Vagina (tissue), 2 donors: ENCODE measurements at regions not wholly inside any gene's neighbourhood (a gene's known extent, or its start where the extent isn't known, plus 50 kb on each side); places are given as distances from the start of the nearest gene placed in this dataset.
"Not testable (repeated sequence)": the region's sequence is repeated elsewhere in the genome, so short reads cannot be mapped to it uniquely, and the experiment has no call there.

Source experiments
- DNase-seq, 2 donors: peaks; one replicate each; pipeline ENCODE4 v3.0.0-alpha.2; 2017; ENCODE audit errors: extremely low spot score in 2 of 2
- H3K27ac ChIP-seq: fragments of 200-600 bp; sonication (generic); one replicate; pipeline ENCODE4 v1.5.1; 2019
- H3K27me3 ChIP-seq: fragments of 200-600 bp; sonication (generic); one replicate; pipeline ENCODE4 v1.5.1; 2019
- H3K36me3 ChIP-seq, 2 donors: fragments of 200-600 bp; sonication (generic); one replicate each; pipeline ENCODE4 v1.5.1; 2017 to 2019
- H3K4me1 ChIP-seq: fragments of 200-600 bp; sonication (generic); one replicate; pipeline ENCODE4 v1.5.1; 2019
- H3K4me3 ChIP-seq, 2 donors: fragments of 200-600 bp; sonication (generic); 1 replicate in 1 of 2; 2 replicates in 1 of 2; pipeline ENCODE4 v1.5.1; 2016 to 2019
- H3K9me3 ChIP-seq: fragments of 200-600 bp; sonication (generic); one replicate; pipeline ENCODE4 v1.5.1; 2019
- CTCF ChIP-seq, 3 experiments: fragments of 450-650 bp in 2 of 3; fragments of 200-600 bp in 1 of 3; sonication (generic) in 1 of 3; IDR thresholded peaks; one replicate each; pipeline ENCODE4 v1.5.1; 2017 to 2019; ENCODE audit warnings: antibody characterized with exemption in 3 of 3, mild to moderate bottlenecking in 2 of 3, moderate library complexity in 2 of 3
- POLR2A ChIP-seq, 2 donors: fragments of 450-650 bp; IDR thresholded peaks; one replicate each; pipeline ENCODE4 v1.6.1; 2017; ENCODE audit warnings: antibody characterized with exemption in 2 of 2, mild to moderate bottlenecking in 2 of 2, moderate library complexity in 2 of 2
- POLR2AphosphoS5 ChIP-seq, 2 donors: sonication (generic); formaldehyde crosslinking; IDR thresholded peaks; one replicate each; pipeline ENCODE4 v1.9.0; 2017; ENCODE audit warnings: antibody characterized with exemption in 2 of 2, mild to moderate bottlenecking in 2 of 2, low read depth in 1 of 2; ENCODE audit not compliant: insufficient read depth in 1 of 2
- intact Hi-C: fragments of 100-400 bp; cut with DNase I; formaldehyde crosslinking; loops from one replicate; pipeline ENCODE4 v1.15.1; 2023

- H3K27me3 ChIP-seq: no peaks in the 10 kb centered on the region
- no peak overlapping the region for H3K27ac ChIP-seq
- H3K36me3 ChIP-seq: no peaks in the 10 kb centered on the region
- no peak for TF ChIP-seq POLR2AphosphoS5 (IDR thresholded peaks at IDR 0.05; ENCODE audit: insufficient read depth in 1 of 2, low read depth in 1 of 2)
- no peak for TF ChIP-seq POLR2A (IDR thresholded peaks at IDR 0.05)
- TF ChIP-seq CTCF (IDR thresholded peaks at IDR 0.05): no peak
- H3K9me3 ChIP-seq: no peaks in the 10 kb centered on the region
- DNase-seq: no peak
- intact Hi-C loops: no loop called here
- no peaks in the 10 kb centered on the region for H3K4me1 ChIP-seq
- H3K4me3 ChIP-seq: no peak overlapping the region
Observed at GRCh38 chr6:15744818-15745402, 82.1 kb upstream of the DTNBP1 start.

DNA sequence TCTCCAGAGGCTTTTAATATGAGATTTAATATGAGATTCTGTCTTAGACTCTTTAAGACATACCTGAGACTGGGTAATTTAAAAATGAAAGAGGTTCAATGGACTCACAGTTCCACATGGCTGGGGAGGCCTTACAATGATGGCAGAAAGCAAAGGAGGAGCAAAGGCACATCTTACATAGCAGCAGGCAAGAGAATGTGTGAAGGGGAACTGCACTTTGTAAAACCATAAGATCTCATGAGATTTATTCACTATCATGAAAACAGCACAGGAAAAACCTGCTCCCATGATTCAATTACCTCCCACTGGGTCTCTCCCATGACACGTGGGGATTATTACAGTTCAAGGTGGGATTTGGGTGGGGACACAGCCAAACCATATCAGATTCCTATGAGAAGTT lies 79.2 kb upstream of the DTNBP1 start:
- H3K4me3 ChIP-seq, H3K27me3 ChIP-seq, intact Hi-C loops, H3K4me1 ChIP-seq, H3K27ac ChIP-seq, H3K36me3 ChIP-seq, DNase-seq, H3K9me3 ChIP-seq: not testable (repeated sequence)

- no peaks in the 10 kb centered on the region for H3K4me1 ChIP-seq
- H3K4me3 ChIP-seq: no peak overlapping the region
- TF ChIP-seq CTCF (IDR thresholded peaks at IDR 0.05) (no peak), POLR2A (IDR thresholded peaks at IDR 0.05) (no peak), POLR2AphosphoS5 (IDR thresholded peaks at IDR 0.05; ENCODE audit: insufficient read depth in 1 of 2, low read depth in 1 of 2) (no peak)
- no peaks in the 10 kb centered on the region for H3K36me3 ChIP-seq
- no peaks in the 10 kb centered on the region for H3K27me3 ChIP-seq
- no peaks in the 10 kb centered on the region for H3K9me3 ChIP-seq
- intact Hi-C loops: no loop called here
- no peak overlapping the region for H3K27ac ChIP-seq
- no peak for DNase-seq
Observed at GRCh38 chr6:15741405-15741804, 78.6 kb upstream of the DTNBP1 start.

- Histone ChIP-seq H3K27me3 (no peaks in the 10 kb centered on the region), H3K4me1 (no peaks in the 10 kb centered on the region), H3K4me3 (no peak overlapping the region), H3K27ac (no peak overlapping the region), H3K9me3 (no peaks in the 10 kb centered on the region), H3K36me3 (no peaks in the 10 kb centered on the region)
- TF ChIP-seq POLR2A (IDR thresholded peaks at IDR 0.05) (no peak), POLR2AphosphoS5 (IDR thresholded peaks at IDR 0.05; ENCODE audit: insufficient read depth in 1 of 2, low read depth in 1 of 2) (no peak), CTCF (IDR thresholded peaks at IDR 0.05) (no peak)
- DNase-seq: no peak
- intact Hi-C loops: no loop called here
Observed at GRCh38 chr6:15739867-15740266, 77.0 kb upstream of the DTNBP1 start.

DNA sequence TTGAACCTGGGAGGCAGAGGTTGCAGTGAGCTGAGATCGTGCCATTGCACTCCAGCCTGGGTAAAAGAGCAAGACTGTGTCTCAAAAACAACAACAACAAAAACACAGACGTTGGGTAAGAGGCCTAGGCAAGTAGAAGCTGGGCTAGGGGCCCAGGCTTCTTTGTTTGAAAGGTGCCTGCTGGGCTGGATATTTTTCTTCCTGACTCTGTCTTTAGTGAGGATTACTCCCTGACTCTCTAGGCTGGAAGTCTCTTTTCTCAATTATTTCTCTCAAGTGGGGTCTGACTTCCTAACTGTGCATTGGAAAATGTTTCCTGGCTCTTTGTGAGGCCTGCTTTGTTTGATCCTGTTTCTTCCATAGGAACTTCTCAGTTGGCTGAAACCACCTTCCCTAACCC lies 76.5 kb upstream of the DTNBP1 start:
- Histone ChIP-seq H3K4me1 (no peaks in the 10 kb centered on the region), H3K27me3 (no peaks in the 10 kb centered on the region), H3K9me3 (no peaks in the 10 kb centered on the region), H3K4me3 (no peak overlapping the region), H3K27ac (no peak overlapping the region), H3K36me3 (no peaks in the 10 kb centered on the region)
- intact Hi-C loops: no loop called here
- TF ChIP-seq POLR2A (IDR thresholded peaks at IDR 0.05): no peak
- no peak for TF ChIP-seq CTCF (IDR thresholded peaks at IDR 0.05)
- no peak for TF ChIP-seq POLR2AphosphoS5 (IDR thresholded peaks at IDR 0.05; ENCODE audit: insufficient read depth in 1 of 2, low read depth in 1 of 2)
- no peak for DNase-seq

GRCh38 chr6:15738195-15738594 lies 75.4 kb upstream of the DTNBP1 start:
- H3K36me3 ChIP-seq, H3K9me3 ChIP-seq, DNase-seq, intact Hi-C loops, H3K27me3 ChIP-seq, H3K27ac ChIP-seq, H3K4me1 ChIP-seq, H3K4me3 ChIP-seq: not testable (repeated sequence)
